ENCODE measurements at regions not wholly inside any gene's neighbourhood (a gene's known extent, or its start where the extent isn't known, plus 50 kb on each side); places are given as distances from the start of the nearest gene placed in this dataset.
"Not testable (repeated sequence)": the region's sequence is repeated elsewhere in the genome, so short reads cannot be mapped to it uniquely, and the experiment has no call there.

- H3K36me3 ChIP-seq (ENCODE audit: insufficient read depth, low read length) = no peaks in the 10 kb centered on the region
- no peaks in the 10 kb centered on the region for H3K79me2 ChIP-seq (ENCODE audit: insufficient read depth, low read length)
- H2AFZ ChIP-seq (ENCODE audit: low read length) = no peak overlapping the region
- H3K9me3 ChIP-seq (ENCODE audit: low read depth, low read length) = no peaks in the 10 kb centered on the region
- no peak overlapping the region for H3K4me3 ChIP-seq (ENCODE audit: insufficient read depth, low read length)
- no peak for DNase-seq (ENCODE audit: insufficient read length, low spot score, missing footprints)
- H3K4me1 ChIP-seq (ENCODE audit: insufficient read depth, low read length) = no peaks in the 10 kb centered on the region
- H3K4me2 ChIP-seq (ENCODE audit: insufficient read depth, low read length) = no peak overlapping the region
- no peak for TF ChIP-seq CTCF (IDR thresholded peaks at IDR 0.05; ENCODE audit: extremely low read depth, low read depth, low read length)
- H3K27me3 ChIP-seq (ENCODE audit: insufficient read depth, low read length) = no peaks in the 10 kb centered on the region
- H4K20me1 ChIP-seq (ENCODE audit: insufficient read depth, low read length) = no peaks in the 10 kb centered on the region
- no peak overlapping the region for H3K27ac ChIP-seq (ENCODE audit: low read depth, low read length)
These were observed 246.0 kb upstream of the ARHGAP42 start for GRCh38 chr11:100441086-100441485.

DNA sequence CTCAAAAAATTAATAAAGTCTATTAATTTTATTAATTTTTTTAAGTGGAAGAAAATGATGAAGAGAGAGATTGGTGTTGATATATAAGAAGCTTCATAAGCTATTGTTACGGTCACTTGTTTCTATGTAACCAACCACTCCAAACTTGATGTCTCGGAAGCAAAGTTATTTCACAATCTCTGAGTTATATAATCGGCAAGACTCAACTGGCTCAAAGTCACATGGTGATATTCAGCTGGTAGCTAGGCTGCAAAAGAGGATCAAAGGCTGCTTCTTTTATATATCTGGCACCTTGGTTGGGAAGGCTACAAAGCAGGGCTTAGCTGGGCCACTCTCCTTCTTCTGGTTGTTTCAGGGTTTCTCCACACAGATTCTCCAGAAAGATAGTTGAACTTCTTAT lies 245.1 kb upstream of the ARHGAP42 start:
- Histone ChIP-seq H3K27me3 (ENCODE audit: insufficient read depth, low read length) (no peaks in the 10 kb centered on the region), H3K79me2 (ENCODE audit: insufficient read depth, low read length) (no peaks in the 10 kb centered on the region), H2AFZ (ENCODE audit: low read length) (no peak overlapping the region), H3K9me3 (ENCODE audit: low read depth, low read length) (no peaks in the 10 kb centered on the region), H3K27ac (ENCODE audit: low read depth, low read length) (no peak overlapping the region), H3K4me2 (ENCODE audit: insufficient read depth, low read length) (no peak overlapping the region), H3K4me1 (ENCODE audit: insufficient read depth, low read length) (no peaks in the 10 kb centered on the region), H3K4me3 (ENCODE audit: insufficient read depth, low read length) (no peak overlapping the region), H3K36me3 (ENCODE audit: insufficient read depth, low read length) (no peaks in the 10 kb centered on the region), H4K20me1 (ENCODE audit: insufficient read depth, low read length) (no peaks in the 10 kb centered on the region)
- DNase-seq (ENCODE audit: insufficient read length, low spot score, missing footprints) = no peak
- TF ChIP-seq CTCF (IDR thresholded peaks at IDR 0.05; ENCODE audit: extremely low read depth, low read depth, low read length) = no peak

DNA sequence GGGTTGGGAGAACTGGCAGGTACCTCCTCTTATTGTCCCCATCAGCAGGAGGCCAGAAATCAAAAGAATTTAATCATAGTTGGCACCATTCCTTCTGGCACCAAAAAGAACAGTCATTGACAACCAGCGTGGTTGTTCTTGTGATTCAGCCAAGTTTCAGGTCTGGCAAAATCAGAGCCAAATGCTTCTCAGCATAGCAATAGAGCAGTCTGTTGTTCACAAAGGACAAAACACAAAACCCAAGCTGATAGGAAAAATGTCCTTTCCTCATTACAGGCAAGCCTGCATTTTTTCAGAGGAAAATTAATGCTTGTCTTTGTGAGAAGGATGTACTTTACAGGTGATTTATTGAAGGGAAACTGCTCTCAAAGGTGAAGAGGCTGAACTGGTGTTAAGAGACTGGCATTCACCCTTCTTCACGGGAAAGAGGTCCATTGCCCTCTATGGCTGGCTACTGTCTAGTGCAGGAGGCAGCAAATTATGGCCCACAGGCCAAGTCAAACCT lies 241.8 kb upstream of the ARHGAP42 start:
- no peak overlapping the region for H3K4me2 ChIP-seq (ENCODE audit: insufficient read depth, low read length)
- no peak overlapping the region for H3K27ac ChIP-seq (ENCODE audit: low read depth, low read length)
- H3K79me2 ChIP-seq (ENCODE audit: insufficient read depth, low read length) = no peaks in the 10 kb centered on the region
- no peak overlapping the region for H2AFZ ChIP-seq (ENCODE audit: low read length)
- peaks cover 1% of the 10 kb centered on the region for H3K9me3 ChIP-seq (ENCODE audit: low read depth, low read length)
- no peaks in the 10 kb centered on the region for H4K20me1 ChIP-seq (ENCODE audit: insufficient read depth, low read length)
- no peaks in the 10 kb centered on the region for H3K4me1 ChIP-seq (ENCODE audit: insufficient read depth, low read length)
- no peak for DNase-seq (ENCODE audit: insufficient read length, low spot score, missing footprints)
- no peaks in the 10 kb centered on the region for H3K27me3 ChIP-seq (ENCODE audit: insufficient read depth, low read length)
- no peaks in the 10 kb centered on the region for H3K36me3 ChIP-seq (ENCODE audit: insufficient read depth, low read length)
- no peak for TF ChIP-seq CTCF (IDR thresholded peaks at IDR 0.05; ENCODE audit: extremely low read depth, low read depth, low read length)
- no peak overlapping the region for H3K4me3 ChIP-seq (ENCODE audit: insufficient read depth, low read length)

DNA sequence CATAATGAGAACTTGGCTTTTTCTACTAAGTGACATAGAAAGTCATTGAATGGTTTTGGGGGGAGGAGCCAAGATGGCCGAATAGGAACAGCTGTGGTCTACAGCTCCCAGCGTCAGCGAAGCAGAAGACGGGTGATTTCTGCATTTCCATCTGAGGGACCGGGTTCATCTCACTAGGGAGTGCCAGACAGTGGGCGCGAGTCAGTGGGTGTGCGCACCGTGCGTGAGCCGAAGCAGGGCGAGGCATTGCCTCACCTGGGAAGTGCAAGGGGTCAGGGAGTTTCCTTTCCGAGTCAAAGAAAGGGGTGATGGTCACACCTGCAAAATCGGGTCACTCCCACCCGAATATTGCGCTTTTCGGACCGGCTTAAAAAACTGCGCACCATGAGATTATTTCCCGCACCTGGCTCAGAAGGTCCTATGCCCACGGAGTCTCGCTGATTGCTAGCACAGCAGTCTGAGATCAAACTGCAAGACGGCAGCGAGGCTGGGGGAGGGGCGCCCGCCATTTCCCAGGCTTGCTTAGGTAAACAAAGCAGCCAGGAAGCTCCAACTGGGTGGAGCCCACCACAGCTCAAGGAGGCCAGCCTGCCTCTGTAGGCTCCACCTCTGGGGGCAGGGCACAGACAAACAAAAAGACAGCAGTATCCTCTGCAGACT lies 235.2 kb upstream of the ARHGAP42 start:
- not testable (repeated sequence) for H3K4me3 ChIP-seq (ENCODE audit: insufficient read depth, low read length); H3K79me2 ChIP-seq (ENCODE audit: insufficient read depth, low read length); H3K27me3 ChIP-seq (ENCODE audit: insufficient read depth, low read length); H3K4me2 ChIP-seq (ENCODE audit: insufficient read depth, low read length); H3K9me3 ChIP-seq (ENCODE audit: low read depth, low read length); H2AFZ ChIP-seq (ENCODE audit: low read length); H3K4me1 ChIP-seq (ENCODE audit: insufficient read depth, low read length); DNase-seq (ENCODE audit: insufficient read length, low spot score, missing footprints); H3K27ac ChIP-seq (ENCODE audit: low read depth, low read length); H4K20me1 ChIP-seq (ENCODE audit: insufficient read depth, low read length); H3K36me3 ChIP-seq (ENCODE audit: insufficient read depth, low read length)
